NOMO-1 treated with DMSO at 0.1 percent for 48 hours (cell line): ENCODE measurements at regions not wholly inside any gene's neighbourhood (a gene's known extent, or its start where the extent isn't known, plus 50 kb on each side); places are given as distances from the start of the nearest gene placed in this dataset.

ENCODE experiments used
- DNase-seq: peaks from one replicate; lab custom pipeline; 2025; ENCODE audit not compliant: unreplicated experiment; lab: John Stamatoyannopoulos, UW

DNA sequence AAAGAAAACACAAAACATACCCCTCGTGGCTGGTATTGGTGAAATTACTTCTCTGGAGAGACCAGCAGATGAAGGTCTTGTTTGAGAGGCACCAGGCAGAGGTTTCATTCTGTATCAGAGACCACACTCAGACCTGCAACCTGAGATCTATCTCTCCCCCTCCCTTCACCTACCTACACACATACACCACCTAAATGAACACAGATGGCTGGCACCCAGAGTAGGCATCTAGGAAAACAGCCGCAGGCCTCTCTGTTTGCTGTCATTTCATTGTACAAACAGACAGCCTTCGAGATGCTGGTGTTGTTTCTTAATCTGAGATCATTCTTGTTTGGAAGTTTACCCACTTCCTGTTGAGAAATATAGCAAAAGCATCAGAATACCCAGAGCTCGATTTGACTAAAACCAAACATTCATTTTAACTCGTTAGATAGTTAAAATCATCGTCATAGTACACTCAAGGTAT lies 173.9 kb upstream of the SLC25A13 start:
- peak; percentile 89 for DNase-seq

GRCh38 chr7:96486681-96487080 lies 164.8 kb upstream of the SLC25A13 start:
- DNase-seq, result no peak

- no peak for DNase-seq
Observed at GRCh38 chr7:96484845-96485244, 162.9 kb upstream of the SLC25A13 start.

DNA sequence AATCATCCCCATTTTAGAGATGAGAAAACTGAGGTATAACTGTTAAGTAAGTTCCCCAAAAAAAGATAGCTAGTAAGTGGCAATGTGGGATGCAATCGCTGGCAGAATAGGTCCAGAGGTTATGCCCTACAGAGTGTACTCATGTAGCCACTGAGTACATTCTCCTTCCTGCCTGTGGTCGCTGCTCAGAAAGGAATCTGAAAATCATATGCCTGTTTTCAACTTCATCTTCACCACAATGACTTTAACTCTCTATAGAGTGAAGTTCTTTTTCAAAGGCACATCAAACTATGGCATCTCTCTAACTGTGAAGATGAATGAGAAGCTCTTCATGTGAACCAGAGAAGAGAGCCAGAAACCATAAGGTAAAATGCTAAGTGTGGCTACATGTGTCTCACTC lies 162.2 kb upstream of the SLC25A13 start:
- DNase-seq, result no peak

- no peak for DNase-seq
Observed at GRCh38 chr7:96481796-96482195, 159.9 kb upstream of the SLC25A13 start.

DNA sequence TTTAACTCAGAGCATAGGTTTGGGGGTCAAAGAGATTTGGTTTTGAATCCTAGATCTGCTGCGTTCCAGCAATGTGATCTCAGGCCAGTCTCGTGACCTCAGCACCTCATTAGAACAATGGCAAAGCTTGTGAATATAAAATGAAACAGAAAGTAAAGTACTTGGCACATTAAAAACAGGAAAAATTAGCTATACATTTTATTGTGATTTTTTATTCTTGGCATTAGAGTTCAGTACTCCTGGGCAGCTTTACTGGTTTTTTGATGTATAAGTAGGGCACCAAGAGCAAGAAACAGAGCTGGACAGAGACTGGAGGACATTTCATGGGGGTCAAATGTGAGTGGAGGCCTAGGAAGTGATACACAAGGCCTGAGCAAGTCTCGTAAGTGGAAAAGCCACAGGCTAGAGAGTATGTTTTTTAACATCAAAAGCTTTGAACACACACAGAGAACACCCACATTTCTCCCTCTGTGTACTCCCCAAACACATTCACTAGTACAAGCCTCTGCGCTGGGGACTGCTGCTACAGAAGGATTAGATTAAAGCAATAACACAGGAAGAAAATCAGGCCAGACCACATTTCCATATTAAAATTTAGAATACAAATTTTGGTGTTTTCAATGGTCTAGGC lies 157.2 kb upstream of the SLC25A13 start:
- DNase-seq, result no peak

DNA sequence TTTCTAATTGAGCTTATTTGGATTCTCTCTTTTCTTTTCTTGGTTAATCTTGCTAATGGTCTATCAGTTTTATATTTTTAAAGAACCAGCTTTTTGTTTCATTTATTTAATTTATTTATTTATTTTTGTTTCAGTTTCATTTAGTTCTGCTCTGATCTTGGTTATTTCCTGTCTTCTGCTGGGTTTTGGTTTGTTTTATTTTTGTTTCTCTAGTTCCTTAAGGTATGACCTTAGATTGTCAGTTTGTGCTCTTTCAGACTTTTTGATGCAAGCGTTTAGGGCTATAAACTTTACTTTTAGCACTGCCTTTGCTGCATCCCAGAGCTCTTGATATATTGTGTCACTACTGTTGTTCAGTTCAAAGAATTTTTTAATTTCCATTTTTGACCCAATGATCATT lies 149.7 kb upstream of the SLC25A13 start:
- no peak for DNase-seq

DNA sequence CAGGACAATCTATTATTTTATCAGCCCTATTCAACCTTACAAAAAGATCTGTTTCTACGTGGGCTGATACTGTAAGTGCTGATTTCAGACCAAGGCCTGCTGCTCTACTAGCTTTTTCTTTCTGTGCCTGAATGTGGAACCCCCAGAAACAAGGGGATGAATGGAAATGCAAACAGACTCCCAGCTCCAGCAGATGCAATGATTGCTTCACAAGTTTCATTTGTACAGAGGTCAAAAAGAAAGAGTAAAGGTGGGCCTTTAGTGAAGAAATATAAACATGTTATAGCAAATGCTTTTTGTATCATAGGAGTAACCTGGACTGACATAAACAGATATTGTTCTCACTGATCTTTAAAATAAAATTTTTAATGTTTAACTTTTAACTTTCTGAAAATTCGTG lies 130.2 kb upstream of the SLC25A13 start:
- DNase-seq, result no peak

DNA sequence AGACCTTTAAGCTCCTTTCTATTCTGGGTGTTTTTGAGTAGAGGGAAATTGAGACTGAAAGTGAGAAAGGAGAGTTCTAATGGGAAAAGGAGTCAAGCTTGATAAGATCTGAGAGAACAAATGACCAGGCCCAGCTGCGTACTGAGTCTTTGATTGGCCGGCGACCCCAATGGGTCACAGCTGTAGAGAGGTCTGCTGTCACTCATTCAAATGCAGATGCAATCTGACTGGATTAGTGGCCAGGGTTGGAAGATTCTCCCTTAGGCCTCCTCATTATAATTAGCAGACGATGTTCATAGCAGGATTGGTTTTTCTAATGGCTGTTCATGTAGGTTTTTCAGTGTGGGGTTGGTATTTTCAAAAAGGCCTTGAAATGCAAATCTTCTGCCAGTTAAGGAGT lies 127.2 kb upstream of the SLC25A13 start:
- DNase-seq, result no peak

DNA sequence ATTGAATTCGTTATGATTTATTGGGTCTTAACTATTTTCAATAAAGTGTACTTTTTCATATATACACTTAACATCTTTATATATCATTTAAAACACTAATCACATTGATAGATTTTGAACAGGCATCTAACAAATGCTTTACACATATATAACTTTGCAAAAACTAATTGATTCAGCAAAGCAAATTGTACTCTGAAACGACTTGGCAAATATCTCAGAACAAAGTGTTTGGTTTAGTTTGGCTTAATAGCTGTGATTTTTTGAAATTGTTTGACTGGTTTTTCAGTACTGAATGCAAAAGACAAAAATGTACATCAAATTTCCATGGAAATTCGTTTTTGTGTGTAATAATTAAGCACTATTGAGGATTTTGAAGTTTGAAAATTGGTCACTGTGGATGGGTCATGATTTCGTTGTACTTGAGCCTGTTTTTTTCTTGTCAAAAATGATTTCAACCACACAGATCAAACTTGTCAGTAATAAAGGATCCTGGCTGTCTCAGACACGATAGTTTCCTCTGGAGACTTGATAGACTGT lies 125.3 kb upstream of the SLC25A13 start:
- no peak for DNase-seq

GRCh38 chr7:96441436-96442084 lies 119.7 kb upstream of the SLC25A13 start:
- DNase-seq, result no peak

DNA sequence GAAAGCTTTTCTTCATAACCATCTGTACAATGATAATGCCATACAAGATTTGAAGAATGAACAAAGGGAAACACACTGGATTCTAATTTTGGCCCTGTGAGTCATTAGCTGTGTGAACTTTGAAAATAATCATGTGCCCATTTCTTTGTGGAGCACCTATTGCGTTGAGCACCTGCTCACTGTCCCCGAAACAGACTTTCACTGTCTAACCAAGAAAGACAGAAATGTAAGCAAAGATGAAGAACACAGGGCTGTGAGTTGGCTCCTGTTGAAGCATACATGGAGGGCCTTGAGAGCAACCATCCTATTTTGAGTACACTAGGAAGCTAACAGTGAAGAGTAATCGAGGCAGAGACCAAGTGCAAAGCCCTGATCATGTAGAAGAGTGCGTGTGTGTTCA lies 118.4 kb upstream of the SLC25A13 start:
- DNase-seq, result no peak

- DNase-seq, result no peak
Observed at GRCh38 chr7:96436880-96437279, 115.0 kb upstream of the SLC25A13 start.

- no peak for DNase-seq
Observed at GRCh38 chr7:96430356-96430755, 108.5 kb upstream of the SLC25A13 start.

DNA sequence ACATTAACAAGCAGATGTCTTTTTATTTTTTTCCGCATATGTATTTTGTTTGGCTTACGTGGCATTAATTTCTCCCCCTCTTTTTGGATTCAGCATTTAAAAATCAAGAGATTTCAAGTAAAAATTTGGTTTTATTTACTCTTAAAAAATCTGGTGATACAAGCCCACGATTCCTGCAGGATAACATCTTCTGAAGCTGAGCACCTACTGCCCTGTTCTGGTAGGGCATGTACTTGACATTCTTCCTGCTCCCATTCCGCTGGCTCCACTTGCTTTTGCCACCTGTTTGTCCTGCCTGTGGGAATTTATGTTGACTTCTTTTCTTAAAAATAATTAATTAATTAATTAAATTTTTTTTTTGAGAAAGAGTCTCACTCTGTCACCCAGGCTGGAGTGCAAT lies 105.2 kb upstream of the SLC25A13 start:
- DNase-seq, result no peak

DNA sequence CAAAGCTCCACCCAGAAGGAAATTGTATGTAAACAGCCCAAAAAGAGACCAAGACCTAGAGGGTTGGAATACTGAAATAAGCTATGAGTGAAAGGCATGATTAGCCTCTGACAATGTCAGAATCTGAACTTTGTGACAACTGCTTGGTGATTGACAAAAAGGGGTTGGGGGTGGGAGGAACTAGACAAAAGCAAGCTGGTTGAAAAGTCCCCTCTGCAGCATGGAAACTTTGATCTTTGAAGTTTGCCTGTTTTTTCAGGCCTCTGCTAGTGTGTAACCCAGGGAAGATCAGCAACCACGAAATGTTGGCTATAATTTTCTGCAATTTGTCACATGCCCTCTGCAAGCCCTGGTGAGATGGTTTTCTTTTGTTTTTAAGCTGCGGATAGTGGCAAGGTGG lies 104.8 kb upstream of the SLC25A13 start:
- no peak for DNase-seq

DNA sequence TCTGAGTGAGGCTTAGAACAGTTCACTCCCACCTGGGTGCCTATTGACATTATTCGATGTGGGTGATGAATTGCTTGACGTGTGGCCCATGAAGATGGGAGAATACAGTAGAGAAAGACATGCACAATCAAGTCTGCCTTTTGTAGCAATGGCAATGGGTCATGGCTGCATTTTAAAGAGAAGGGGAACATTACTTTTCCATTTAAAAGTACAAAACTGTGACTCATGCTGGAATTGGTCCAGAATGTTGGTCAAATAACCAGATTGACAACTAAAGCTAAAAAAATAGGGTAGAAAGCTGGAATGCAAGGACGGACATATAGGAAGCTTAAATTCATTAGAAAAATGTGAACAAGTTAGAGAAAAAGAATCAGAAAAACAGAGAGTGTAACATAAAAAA lies 104.1 kb upstream of the SLC25A13 start:
- no peak for DNase-seq

- no peak for DNase-seq
Observed at GRCh38 chr7:96424411-96424810, 102.5 kb upstream of the SLC25A13 start.

DNA sequence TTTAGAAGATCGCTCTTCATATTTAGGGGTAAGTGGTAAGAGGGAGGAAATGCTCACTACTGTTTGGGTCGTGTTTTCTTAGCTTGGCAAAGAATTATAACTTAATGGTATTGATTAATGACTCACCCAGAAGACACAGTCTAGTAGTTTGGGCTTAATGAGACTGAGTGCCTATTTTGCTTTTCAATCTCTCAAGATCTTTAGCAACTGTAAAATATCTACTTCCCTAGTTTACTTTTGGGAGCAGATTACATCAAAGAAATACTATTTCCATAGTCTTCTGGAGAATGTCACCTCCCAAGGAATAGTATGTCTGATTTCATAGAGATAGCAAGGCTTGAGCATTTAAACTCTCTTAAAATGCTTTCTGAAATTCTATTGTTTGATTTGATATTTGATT lies 100.5 kb upstream of the SLC25A13 start:
- DNase-seq, result no peak

DNA sequence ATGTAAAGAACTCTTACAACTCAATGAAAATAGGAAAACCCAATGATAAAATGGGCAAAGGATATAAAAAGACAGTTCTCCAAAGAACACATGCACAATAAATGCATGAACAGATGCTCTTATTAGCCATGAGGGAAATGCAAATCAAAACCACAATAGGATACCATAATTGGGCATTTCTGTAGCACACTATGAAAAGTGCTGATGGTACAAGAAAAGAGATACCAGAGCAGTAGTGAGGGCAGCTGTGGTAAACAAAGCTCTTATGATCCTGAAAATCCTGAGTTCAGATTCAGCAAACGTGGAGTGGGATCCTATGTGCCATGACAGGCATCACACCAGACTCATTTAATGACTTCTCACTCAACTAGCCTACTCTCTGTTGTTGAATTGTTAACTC lies 96.7 kb upstream of the SLC25A13 start:
- no peak for DNase-seq

- DNase-seq, result no peak
Observed at GRCh38 chr7:96417784-96418183, 95.9 kb upstream of the SLC25A13 start.

GRCh38 chr7:96416599-96416998 lies 94.7 kb upstream of the SLC25A13 start:
- no peak for DNase-seq

DNA sequence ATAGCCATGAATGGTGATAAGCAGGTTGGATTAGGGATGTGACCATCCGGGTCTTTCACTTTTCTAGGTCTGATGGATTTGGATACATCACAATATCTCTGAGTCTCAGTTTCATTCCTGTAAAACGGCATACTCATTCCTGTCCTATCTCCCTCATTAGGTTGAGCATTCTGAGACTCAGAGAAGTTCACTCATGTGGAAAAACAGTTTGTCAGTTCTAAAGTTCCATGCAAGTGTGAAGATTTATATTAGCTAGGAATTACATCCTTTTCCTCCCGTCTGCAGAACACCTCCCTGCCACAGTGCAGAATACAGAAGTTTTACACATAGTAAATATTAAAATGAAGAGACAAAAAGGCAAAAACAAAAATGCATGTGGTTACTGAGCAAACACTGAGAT lies 94.2 kb upstream of the SLC25A13 start:
- DNase-seq, result no peak
